ENCODE measurements at regions not wholly inside any gene's neighbourhood (a gene's known extent, or its start where the extent isn't known, plus 50 kb on each side); places are given as distances from the start of the nearest gene placed in this dataset.

GRCh38 chr9:23278561-23278960 is 547.5 kb downstream of the ELAVL2 start:
- H3K4me1 ChIP-seq, result no peaks in the 10 kb centered on the region
- TF ChIP-seq POLR2A (IDR thresholded peaks at IDR 0.05) (no peak), CTCF (IDR thresholded peaks at IDR 0.05) (no peak)
- H3K36me3 ChIP-seq, result no peaks in the 10 kb centered on the region
- H3K27me3 ChIP-seq, result no peaks in the 10 kb centered on the region
- H3K4me3 ChIP-seq, result no peak overlapping the region
- H3K27ac ChIP-seq, result no peak overlapping the region
- H3K9me3 ChIP-seq, result no peaks in the 10 kb centered on the region
- DNase-seq, result no peak
- intact Hi-C loops (cut with DNase I), result no loop called here

GRCh38 chr9:23287390-23287789 is 538.6 kb downstream of the ELAVL2 start:
- H3K4me3 ChIP-seq, result no peak overlapping the region
- DNase-seq, result no peak
- no peaks in the 10 kb centered on the region for H3K36me3 ChIP-seq
- intact Hi-C loops (cut with DNase I), result no loop called here
- no peak overlapping the region for H3K27ac ChIP-seq
- no peaks in the 10 kb centered on the region for H3K9me3 ChIP-seq
- no peaks in the 10 kb centered on the region for H3K4me1 ChIP-seq
- WGBS, 2 donors, result 38 to 45% methylated on average over 1 of the region's 1 CpG
- no peak for TF ChIP-seq POLR2A (IDR thresholded peaks at IDR 0.05)
- TF ChIP-seq CTCF (IDR thresholded peaks at IDR 0.05), result no peak
- H3K27me3 ChIP-seq, result no peaks in the 10 kb centered on the region

- no peak for DNase-seq
- TF ChIP-seq CTCF (IDR thresholded peaks at IDR 0.05) (no peak), POLR2A (IDR thresholded peaks at IDR 0.05) (no peak)
- Histone ChIP-seq H3K36me3 (no peaks in the 10 kb centered on the region), H3K9me3 (no peaks in the 10 kb centered on the region), H3K27me3 (no peaks in the 10 kb centered on the region), H3K27ac (no peak overlapping the region), H3K4me3 (no peak overlapping the region), H3K4me1 (no peaks in the 10 kb centered on the region)
- 35 to 44% methylated on average over 4 of the region's 4 CpGs for WGBS, 2 donors
- intact Hi-C loops (cut with DNase I), result no loop called here
Observed at GRCh38 chr9:23288545-23288944, 537.5 kb downstream of the ELAVL2 start.

GRCh38 chr9:23290973-23291372 is 535.1 kb downstream of the ELAVL2 start:
- Histone ChIP-seq H3K9me3 (no peaks in the 10 kb centered on the region), H3K4me1 (no peaks in the 10 kb centered on the region), H3K4me3 (no peak overlapping the region), H3K36me3 (no peaks in the 10 kb centered on the region), H3K27ac (no peak overlapping the region), H3K27me3 (no peaks in the 10 kb centered on the region)
- WGBS, 2 donors, result 45 to 48% methylated on average over 4 of the region's 4 CpGs
- no peak for TF ChIP-seq POLR2A (IDR thresholded peaks at IDR 0.05)
- TF ChIP-seq CTCF (IDR thresholded peaks at IDR 0.05), result no peak
- DNase-seq, result no peak
- intact Hi-C loops (cut with DNase I), result no loop called here

GRCh38 chr9:23302281-23302680 is 523.8 kb downstream of the ELAVL2 start:
- TF ChIP-seq POLR2A (IDR thresholded peaks at IDR 0.05) (no peak), CTCF (IDR thresholded peaks at IDR 0.05) (no peak)
- Histone ChIP-seq H3K4me1 (no peaks in the 10 kb centered on the region), H3K4me3 (no peak overlapping the region), H3K27ac (no peak overlapping the region), H3K36me3 (no peaks in the 10 kb centered on the region), H3K9me3 (no peaks in the 10 kb centered on the region), H3K27me3 (no peaks in the 10 kb centered on the region)
- intact Hi-C loops (cut with DNase I), result no loop called here
- WGBS, 2 donors, result 77 to 80% methylated on average over 4 of the region's 4 CpGs
- no peak for DNase-seq
